Rectal smooth muscle tissue (tissue), 1 donor: ENCODE measurements at regions not wholly inside any gene's neighbourhood (a gene's known extent, or its start where the extent isn't known, plus 50 kb on each side); places are given as distances from the start of the nearest gene placed in this dataset.

Experiments used
- H3K27ac ChIP-seq: one replicate; pipeline ENCODE4 v1.7.0; 2013; ENCODE audit warnings: low read depth, low read length, inconsistent platforms
- H3K27me3 ChIP-seq: one replicate; pipeline ENCODE4 v1.7.0; 2013; ENCODE audit warnings: low read length; ENCODE audit not compliant: control insufficient read depth, insufficient read depth
- H3K36me3 ChIP-seq: one replicate; pipeline ENCODE4 v1.7.0; 2013; ENCODE audit warnings: low read length; ENCODE audit not compliant: control insufficient read depth, insufficient read depth
- H3K4me1 ChIP-seq: one replicate; pipeline ENCODE4 v1.7.0; 2013; ENCODE audit warnings: low read length; ENCODE audit not compliant: control insufficient read depth, insufficient read depth
- H3K4me3 ChIP-seq: one replicate; pipeline ENCODE4 v1.7.0; 2013; ENCODE audit warnings: low read length
- H3K9ac ChIP-seq: one replicate; pipeline ENCODE4 v1.7.0; 2013; ENCODE audit warnings: low read length

DNA sequence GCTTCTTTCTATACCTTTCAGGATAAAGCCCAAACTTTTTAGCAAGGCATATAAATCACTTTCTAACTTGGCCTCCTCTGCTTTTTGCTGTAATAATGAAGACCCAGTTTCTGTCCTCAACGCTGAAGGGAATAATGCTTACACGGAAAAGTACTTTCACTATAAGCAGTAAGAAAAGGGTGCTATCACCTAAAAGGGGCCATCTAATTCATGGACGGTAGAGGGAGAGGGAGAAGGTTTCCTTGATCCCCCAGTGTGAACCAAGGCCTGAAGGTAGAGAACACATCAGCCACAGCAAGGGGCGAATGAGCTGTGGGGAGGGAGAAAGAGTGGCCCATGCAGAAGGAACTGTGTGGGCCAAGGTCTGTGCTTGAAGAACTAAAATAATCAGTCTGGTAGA is 417.7 kb upstream of the CLINT1 start:
- H3K9ac ChIP-seq: no peak overlapping the region
- H3K4me1 ChIP-seq: no peaks in the 10 kb centered on the region
- H3K4me3 ChIP-seq: no peak overlapping the region
- no peaks in the 10 kb centered on the region for H3K27me3 ChIP-seq
- H3K27ac ChIP-seq: no peak overlapping the region
- H3K36me3 ChIP-seq: no peaks in the 10 kb centered on the region

DNA sequence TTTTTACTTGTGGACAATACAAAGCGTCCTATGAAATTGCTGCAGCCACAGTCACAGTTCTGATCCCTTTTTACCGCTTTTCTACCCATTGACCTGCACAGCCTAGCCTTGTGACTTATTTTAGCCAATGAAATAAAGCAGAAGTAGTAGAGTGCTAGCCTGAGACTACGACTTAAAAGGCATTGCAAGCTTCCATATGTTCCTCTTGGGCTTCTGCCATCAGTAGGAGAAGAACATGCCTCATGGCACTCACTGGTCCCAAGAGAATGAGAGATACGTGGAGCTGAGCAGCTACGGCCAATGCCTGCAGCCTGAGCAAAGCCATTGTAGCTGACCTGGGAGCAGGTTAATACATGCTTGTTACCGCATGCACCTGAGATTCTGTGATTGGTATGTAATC is 416.6 kb upstream of the CLINT1 start:
- no peak overlapping the region for H3K4me3 ChIP-seq

DNA sequence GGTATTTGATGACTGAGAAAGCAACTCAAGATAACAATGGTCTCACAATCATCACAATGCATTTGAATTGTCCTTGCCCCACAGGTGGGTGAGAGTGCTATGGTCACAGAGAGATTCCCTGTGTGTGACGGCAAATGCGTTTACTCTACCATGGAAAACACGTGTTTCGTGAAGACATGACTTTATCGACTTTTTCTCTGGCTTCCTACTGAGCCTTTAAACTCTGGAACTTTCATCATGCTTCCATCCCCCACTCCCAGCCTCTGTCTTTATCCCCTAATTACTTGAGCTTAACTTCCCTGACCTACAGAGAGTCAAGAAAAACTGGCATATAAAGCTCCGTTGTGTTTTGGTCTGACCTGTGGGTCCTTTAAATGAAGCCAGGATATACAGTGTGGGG is 414.1 kb upstream of the CLINT1 start:
- no peak overlapping the region for H3K27ac ChIP-seq
- H3K4me1 ChIP-seq: no peaks in the 10 kb centered on the region
- H3K4me3 ChIP-seq: no peak overlapping the region
- H3K9ac ChIP-seq: no peak overlapping the region
- H3K27me3 ChIP-seq: no peaks in the 10 kb centered on the region
- no peaks in the 10 kb centered on the region for H3K36me3 ChIP-seq

More for the DNA sequence above, 416.6 kb upstream of the CLINT1 start:
- Histone ChIP-seq H3K4me1 (no peaks in the 10 kb centered on the region), H3K9ac (no peak overlapping the region), H3K36me3 (no peaks in the 10 kb centered on the region), H3K27ac (no peak overlapping the region), H3K27me3 (no peaks in the 10 kb centered on the region)

DNA sequence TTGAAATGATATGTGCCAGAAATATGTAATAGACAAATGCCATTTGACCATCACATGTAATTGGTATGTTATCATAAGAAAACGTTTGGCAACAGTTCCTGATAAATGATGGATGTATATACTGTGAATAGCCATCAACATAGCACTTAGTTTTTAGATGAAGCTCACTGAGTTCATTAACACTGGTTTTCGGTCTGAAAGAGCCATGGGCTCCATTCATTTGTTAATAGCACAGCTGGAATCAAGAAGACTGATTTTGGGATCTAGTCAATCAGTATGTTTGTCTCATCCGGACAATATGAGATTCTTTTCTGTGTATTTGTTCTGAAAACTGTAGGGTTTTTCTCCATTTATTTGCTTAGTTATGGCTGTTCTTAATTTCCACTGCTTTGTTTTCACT is 413.5 kb upstream of the CLINT1 start:
- H3K9ac ChIP-seq: no peak overlapping the region
- H3K4me1 ChIP-seq: no peaks in the 10 kb centered on the region
- no peaks in the 10 kb centered on the region for H3K27me3 ChIP-seq
- no peak overlapping the region for H3K27ac ChIP-seq
- no peak overlapping the region for H3K4me3 ChIP-seq
- H3K36me3 ChIP-seq: no peaks in the 10 kb centered on the region

DNA sequence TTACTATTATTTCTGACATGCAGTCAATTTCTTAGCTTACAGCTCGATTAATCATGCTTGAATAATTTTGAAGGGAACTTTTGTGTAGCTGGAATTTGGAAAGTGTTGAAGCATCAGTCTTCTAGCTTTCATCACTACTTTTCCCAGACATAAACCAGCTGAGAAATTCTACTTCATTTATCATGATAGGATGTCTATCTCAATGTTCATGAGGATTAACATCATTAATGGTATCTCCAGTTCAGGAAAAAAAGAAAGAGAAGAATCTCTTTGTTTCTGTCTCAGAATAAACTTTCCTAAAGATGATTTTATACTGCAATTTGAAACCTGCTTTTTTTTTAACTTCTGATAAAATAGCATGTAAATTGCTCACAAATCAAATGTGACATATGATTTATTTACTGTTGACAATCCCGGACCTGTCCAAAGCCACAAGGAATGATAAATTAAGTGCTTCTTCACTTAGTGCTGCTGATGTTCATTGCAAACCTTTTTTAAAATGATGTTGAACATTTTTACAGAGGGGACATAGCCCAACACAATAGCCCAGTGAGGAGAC is 412.1 kb upstream of the CLINT1 start:
- Histone ChIP-seq H3K4me1 (no peaks in the 10 kb centered on the region), H3K36me3 (no peaks in the 10 kb centered on the region), H3K27me3 (no peaks in the 10 kb centered on the region), H3K9ac (no peak overlapping the region), H3K4me3 (no peak overlapping the region), H3K27ac (no peak overlapping the region)

DNA sequence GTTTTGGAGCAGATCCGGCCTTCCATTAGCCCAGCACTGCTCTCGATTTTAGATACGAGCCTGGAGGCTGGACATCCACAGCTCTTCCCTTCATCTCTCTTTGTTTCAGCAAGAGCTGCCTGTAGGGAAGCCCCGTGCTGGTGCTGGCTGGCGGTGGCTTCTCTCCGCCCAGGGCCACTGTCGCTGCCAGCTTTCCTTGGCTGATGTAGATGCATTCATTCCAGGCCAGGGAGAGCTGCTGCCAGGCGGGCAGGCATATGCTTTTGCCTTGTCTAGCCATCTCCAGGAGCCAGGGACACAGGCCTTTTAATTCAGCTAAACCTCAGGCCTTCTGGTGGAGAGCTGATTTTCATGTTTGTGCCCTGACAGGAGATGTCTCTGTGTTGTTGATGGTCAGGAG is 409.3 kb upstream of the CLINT1 start:
- Histone ChIP-seq H3K4me3 (no peak overlapping the region), H3K27ac (no peak overlapping the region), H3K4me1 (no peaks in the 10 kb centered on the region), H3K27me3 (no peaks in the 10 kb centered on the region), H3K36me3 (no peaks in the 10 kb centered on the region), H3K9ac (no peak overlapping the region)

DNA sequence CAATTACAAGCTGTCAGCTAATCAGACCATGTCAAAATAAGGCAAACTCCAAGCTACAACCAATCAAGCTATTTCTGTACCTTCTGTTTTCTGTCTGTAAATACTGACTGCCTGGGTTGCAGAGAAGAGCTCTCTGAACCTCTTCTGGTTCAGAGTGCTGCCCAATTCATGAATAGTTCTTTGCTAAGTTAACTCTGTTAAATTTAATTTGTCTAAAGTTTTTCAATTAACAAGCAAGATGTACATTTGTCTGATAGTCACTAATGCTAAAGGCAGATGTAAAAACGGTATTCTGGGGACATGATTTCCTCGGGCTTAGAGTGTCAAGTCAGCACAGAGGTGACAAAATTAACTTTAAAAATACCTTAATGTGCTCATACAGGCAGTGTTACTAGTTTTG is 408.3 kb upstream of the CLINT1 start:
- no peaks in the 10 kb centered on the region for H3K27me3 ChIP-seq
- no peaks in the 10 kb centered on the region for H3K36me3 ChIP-seq
- H3K4me3 ChIP-seq: no peak overlapping the region
- H3K4me1 ChIP-seq: no peaks in the 10 kb centered on the region
- no peak overlapping the region for H3K27ac ChIP-seq
- no peak overlapping the region for H3K9ac ChIP-seq

DNA sequence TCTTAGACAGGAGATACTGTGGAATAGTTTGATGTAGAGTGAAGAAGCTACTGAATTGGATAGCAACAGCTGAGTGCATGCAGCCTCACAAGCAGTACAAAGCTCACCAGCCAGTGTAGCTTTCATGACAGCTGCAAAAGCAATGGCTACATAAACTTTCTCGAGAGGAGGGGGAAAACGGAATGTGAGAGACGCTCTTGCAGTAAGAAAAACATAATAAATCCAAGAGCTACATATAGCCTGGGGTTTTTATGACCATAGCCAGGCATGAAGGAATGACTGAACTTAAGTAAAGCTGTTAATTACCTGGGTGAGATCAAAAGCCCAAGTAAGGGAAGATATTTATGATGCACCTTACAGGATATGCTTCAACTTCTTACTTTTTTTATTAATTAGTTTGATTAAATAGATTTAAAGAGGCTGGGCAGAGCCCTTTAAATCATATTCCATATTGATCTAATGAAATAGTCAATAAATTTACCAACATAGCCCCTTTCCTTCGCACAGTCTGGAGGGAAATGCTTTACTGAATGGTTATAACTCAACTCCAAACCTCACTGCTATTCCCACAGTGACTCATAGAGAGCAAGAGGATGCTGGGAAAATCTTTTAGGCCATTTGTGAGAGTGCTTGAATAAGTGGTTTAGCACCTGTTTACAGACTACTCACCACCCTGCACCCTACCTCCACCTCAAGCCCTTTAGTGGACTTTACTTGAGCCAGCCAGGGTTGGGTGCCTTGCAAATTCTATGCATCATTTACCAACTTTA is 407.2 kb upstream of the CLINT1 start:
- no peak overlapping the region for H3K4me3 ChIP-seq
- H3K27ac ChIP-seq: no peak overlapping the region
- H3K27me3 ChIP-seq: no peaks in the 10 kb centered on the region
- no peaks in the 10 kb centered on the region for H3K4me1 ChIP-seq
- no peaks in the 10 kb centered on the region for H3K36me3 ChIP-seq
- no peak overlapping the region for H3K9ac ChIP-seq

DNA sequence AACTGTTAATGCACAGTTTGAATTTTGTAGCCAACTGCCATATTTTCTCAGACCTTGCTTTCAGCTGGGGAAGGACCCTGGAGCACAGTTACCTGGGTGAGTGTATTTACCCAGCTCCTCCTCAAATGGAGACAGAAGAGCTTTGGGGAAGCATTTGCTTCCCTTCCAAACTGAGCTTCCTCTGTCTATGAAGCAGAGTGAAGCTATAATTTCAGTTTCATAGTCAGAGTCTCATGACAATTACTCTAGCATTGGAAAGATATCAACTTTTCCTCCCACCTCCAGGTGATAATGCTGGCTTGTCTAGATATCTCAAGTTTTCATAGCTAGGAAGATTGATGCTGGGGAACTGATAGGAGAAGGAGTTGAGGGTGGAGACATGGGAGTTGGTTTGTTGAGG is 406.4 kb upstream of the CLINT1 start:
- Histone ChIP-seq H3K36me3 (no peaks in the 10 kb centered on the region), H3K4me1 (no peaks in the 10 kb centered on the region), H3K27ac (no peak overlapping the region), H3K27me3 (no peaks in the 10 kb centered on the region), H3K9ac (no peak overlapping the region), H3K4me3 (no peak overlapping the region)

DNA sequence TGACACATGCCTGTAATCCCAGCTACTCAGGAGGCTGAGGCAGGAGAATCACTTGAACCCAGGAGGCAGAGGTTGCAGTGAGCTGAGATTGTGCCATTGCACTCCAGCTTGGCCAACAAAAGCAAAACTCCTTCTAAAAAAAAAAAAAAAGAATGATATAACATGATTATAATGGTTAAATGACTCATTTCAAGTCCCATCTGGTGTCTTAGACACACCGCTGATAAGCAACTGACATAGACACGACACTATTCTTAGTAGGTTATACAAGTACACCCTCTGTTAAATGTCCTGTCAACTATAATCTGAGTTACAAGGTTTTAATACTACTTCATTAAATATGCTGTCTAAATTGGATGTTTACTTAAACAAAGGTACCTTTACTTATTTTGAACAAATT is 405.3 kb upstream of the CLINT1 start:
- H3K27ac ChIP-seq: no peak overlapping the region
- H3K27me3 ChIP-seq: no peaks in the 10 kb centered on the region
- no peaks in the 10 kb centered on the region for H3K36me3 ChIP-seq
- no peak overlapping the region for H3K9ac ChIP-seq
- no peaks in the 10 kb centered on the region for H3K4me1 ChIP-seq
- no peak overlapping the region for H3K4me3 ChIP-seq

DNA sequence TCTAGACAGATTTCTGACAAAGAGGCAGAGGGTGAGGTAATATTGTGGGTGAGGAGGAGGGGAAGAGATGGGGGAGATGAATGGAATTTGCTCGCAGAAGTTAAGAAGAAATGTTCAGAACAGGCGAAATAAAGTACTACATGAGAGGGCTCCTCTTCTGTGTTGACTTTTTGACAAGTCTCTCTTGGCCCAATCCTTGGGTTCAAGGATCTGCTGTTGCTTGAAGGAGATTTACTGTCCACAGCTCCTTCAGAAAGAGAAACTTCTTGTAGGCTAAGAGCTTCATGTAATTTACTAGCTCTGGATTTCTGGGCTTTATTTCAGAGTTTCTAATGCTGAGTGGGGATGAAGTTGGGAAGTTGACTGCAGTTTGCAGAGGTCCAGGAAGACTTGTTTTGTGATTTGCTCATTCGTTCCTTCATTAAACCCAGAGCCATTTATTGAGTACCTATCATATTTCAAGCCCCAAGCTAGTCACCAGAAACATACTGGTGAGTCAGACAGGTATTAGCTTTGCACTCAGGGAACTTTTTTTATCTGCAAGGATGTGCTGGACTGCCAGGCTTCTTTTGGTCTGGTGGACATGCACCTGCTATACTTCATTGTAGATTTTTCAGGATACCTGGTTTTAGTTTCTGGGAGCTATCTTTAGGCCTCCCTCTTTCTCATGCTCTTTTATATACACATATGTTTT is 402.9 kb upstream of the CLINT1 start:
- Histone ChIP-seq H3K36me3 (no peaks in the 10 kb centered on the region), H3K27ac (no peak overlapping the region), H3K4me3 (no peak overlapping the region), H3K27me3 (no peaks in the 10 kb centered on the region), H3K9ac (no peak overlapping the region), H3K4me1 (no peaks in the 10 kb centered on the region)

DNA sequence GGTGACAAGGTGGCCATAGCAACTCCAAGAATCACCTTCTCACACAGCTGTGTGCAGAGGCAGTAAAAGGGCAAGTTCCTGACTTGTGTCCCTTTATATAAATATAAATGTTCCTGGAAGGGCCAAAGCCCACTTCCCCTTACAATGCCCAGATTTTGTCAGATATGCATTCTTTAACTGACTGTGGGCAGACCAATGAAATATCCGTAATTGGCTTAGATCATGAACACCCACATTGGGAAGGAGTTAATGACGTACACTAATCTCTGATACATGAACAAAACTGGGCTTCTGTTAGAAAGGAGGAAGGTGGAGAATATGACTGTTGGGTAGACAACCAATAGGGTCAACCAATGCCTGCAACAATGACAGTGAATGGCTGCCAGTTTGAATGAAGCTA is 397.2 kb upstream of the CLINT1 start:
- H3K4me1 ChIP-seq: no peaks in the 10 kb centered on the region
- no peak overlapping the region for H3K9ac ChIP-seq
- H3K36me3 ChIP-seq: no peaks in the 10 kb centered on the region
- H3K27ac ChIP-seq: no peak overlapping the region
- H3K27me3 ChIP-seq: no peaks in the 10 kb centered on the region
- H3K4me3 ChIP-seq: no peak overlapping the region

DNA sequence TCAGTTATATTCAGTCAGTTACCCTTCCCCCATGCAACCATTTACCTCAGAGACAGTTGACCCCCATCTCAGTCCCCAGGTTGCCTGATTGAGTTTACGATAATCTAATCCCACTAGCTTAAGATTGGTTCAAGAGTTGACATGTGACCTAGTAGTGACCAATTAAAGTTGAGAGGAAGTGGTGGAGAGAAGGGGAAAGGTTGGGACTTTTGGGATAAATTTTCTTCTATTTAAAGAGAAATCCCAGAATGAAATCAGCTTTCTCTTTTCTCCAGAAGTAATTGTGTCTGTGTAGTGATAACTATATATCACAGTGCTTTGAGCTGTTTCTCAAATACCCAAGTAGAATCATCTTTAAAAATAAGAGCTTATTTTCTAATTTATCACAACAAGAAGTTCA is 396.7 kb upstream of the CLINT1 start:
- no peak overlapping the region for H3K27ac ChIP-seq
- H3K36me3 ChIP-seq: no peaks in the 10 kb centered on the region
- no peaks in the 10 kb centered on the region for H3K27me3 ChIP-seq
- H3K4me1 ChIP-seq: no peaks in the 10 kb centered on the region
- H3K4me3 ChIP-seq: no peak overlapping the region
- no peak overlapping the region for H3K9ac ChIP-seq
